Karpas-422 (cell line): ENCODE measurements at regions not wholly inside any gene's neighbourhood (a gene's known extent, or its start where the extent isn't known, plus 50 kb on each side); places are given as distances from the start of the nearest gene placed in this dataset.

ENCODE experiments used
- DNase-seq: peaks from one replicate; pipeline ENCODE4 v3.0.0-alpha.2; 2015
- H2AFZ ChIP-seq: fragments of 200-600 bp; sonication (generic); 2 replicates; pipeline ENCODE4 v1.6.1; 2014; ENCODE audit warnings: antibody characterized with exemption, low read length, mixed read lengths
- H3K27ac ChIP-seq: fragments of 200-600 bp; sonication (generic); 2 replicates; pipeline ENCODE4 v1.5.1; 2014; ENCODE audit warnings: mild to moderate bottlenecking, low read length, moderate library complexity
- H3K27me3 ChIP-seq: fragments of 200-600 bp; sonication (generic); 2 replicates; pipeline ENCODE4 v1.6.1; 2014; ENCODE audit warnings: low read length, mixed read lengths
- H3K36me3 ChIP-seq: fragments of 200-600 bp; sonication (generic); 2 replicates; pipeline ENCODE4 v1.6.1; 2014; ENCODE audit warnings: low read length, mixed read lengths; ENCODE audit not compliant: insufficient read depth
- H3K4me1 ChIP-seq: fragments of 200-600 bp; sonication (generic); 2 replicates; pipeline ENCODE4 v1.6.1; 2014; ENCODE audit warnings: mild to moderate bottlenecking, low read length, mixed read lengths
- H3K4me2 ChIP-seq: fragments of 200-600 bp; sonication (generic); 2 replicates; pipeline ENCODE4 v1.6.1; 2014; ENCODE audit warnings: low read length, low read depth, mild to moderate bottlenecking; ENCODE audit not compliant: poor library complexity, severe bottlenecking
- H3K4me3 ChIP-seq: fragments of 200-600 bp; sonication (generic); 2 replicates; pipeline ENCODE4 v1.5.1; 2014; ENCODE audit warnings: mild to moderate bottlenecking, antibody characterized with exemption, low read length, mixed read lengths
- H3K79me2 ChIP-seq: fragments of 200-600 bp; sonication (generic); 2 replicates; pipeline ENCODE4 v1.6.1; 2014; ENCODE audit warnings: mild to moderate bottlenecking, low read length, mixed read lengths
- H3K9ac ChIP-seq: fragments of 200-600 bp; sonication (generic); 2 replicates; pipeline ENCODE4 v1.6.0; 2014; ENCODE audit warnings: low read length
- H3K9me2 ChIP-seq: fragments of 200-600 bp; sonication (generic), shearing (Covaris generic); replicated peaks from 2 replicates; pipeline ENCODE4 v1.6.0; 2014; ENCODE audit warnings: mild to moderate bottlenecking, low read length, moderate library complexity; ENCODE audit not compliant: insufficient read depth
- H3K9me3 ChIP-seq: fragments of 300-700, 200-600 bp; sonication (generic); 2 replicates; pipeline ENCODE4 v1.6.1; 2014; ENCODE audit warnings: low read length, mixed read lengths
- H4K20me1 ChIP-seq: fragments of 200-600 bp; sonication (generic); 2 replicates; pipeline ENCODE4 v1.6.1; 2014; ENCODE audit warnings: mild to moderate bottlenecking, antibody characterized with exemption, low read length, low read depth; ENCODE audit not compliant: insufficient read depth

- Histone ChIP-seq H3K79me2 (no peaks in the 10 kb centered on the region), H3K27ac (no peak overlapping the region), H3K36me3 (no peaks in the 10 kb centered on the region), H3K4me2 (no peak overlapping the region), H3K4me1 (no peaks in the 10 kb centered on the region), H3K27me3 (no peaks in the 10 kb centered on the region), H4K20me1 (no peaks in the 10 kb centered on the region), H3K9me3 (peaks cover 16% of the 10 kb centered on the region), H2AFZ (no peak overlapping the region), H3K9ac (no peak overlapping the region), H3K9me2 (no peaks in the 10 kb centered on the region), H3K4me3 (no peak overlapping the region)
- no peak for DNase-seq
Observed at GRCh38 chr6:23370051-23370450, 756.0 kb upstream of the NRSN1 start.

- Histone ChIP-seq H3K4me3 (no peak overlapping the region), H3K27me3 (no peaks in the 10 kb centered on the region), H3K36me3 (no peaks in the 10 kb centered on the region), H4K20me1 (no peaks in the 10 kb centered on the region), H3K9ac (no peak overlapping the region), H3K4me1 (no peaks in the 10 kb centered on the region), H3K79me2 (no peaks in the 10 kb centered on the region), H3K9me3 (peaks cover 10% of the 10 kb centered on the region), H3K4me2 (no peak overlapping the region), H3K27ac (no peak overlapping the region), H3K9me2 (no peaks in the 10 kb centered on the region), H2AFZ (no peak overlapping the region)
- no peak for DNase-seq
Observed at GRCh38 chr6:23371132-23371915, 754.7 kb upstream of the NRSN1 start.

- Histone ChIP-seq H3K36me3 (no peaks in the 10 kb centered on the region), H4K20me1 (no peaks in the 10 kb centered on the region), H3K9me3 (peaks cover 6% of the 10 kb centered on the region; the same call in 1 of the 2 replicates), H2AFZ (no peak overlapping the region), H3K79me2 (no peaks in the 10 kb centered on the region), H3K9ac (no peak overlapping the region), H3K9me2 (no peaks in the 10 kb centered on the region), H3K27me3 (no peaks in the 10 kb centered on the region), H3K4me1 (no peaks in the 10 kb centered on the region), H3K4me3 (no peak overlapping the region), H3K27ac (no peak overlapping the region), H3K4me2 (no peak overlapping the region)
- DNase-seq = no peak
Observed at GRCh38 chr6:23377830-23378229, 748.2 kb upstream of the NRSN1 start.

- Histone ChIP-seq H3K27ac (no peak overlapping the region), H3K9me3 (no peaks in the 10 kb centered on the region), H3K4me1 (no peaks in the 10 kb centered on the region), H2AFZ (no peak overlapping the region), H3K4me3 (no peak overlapping the region), H4K20me1 (no peaks in the 10 kb centered on the region), H3K4me2 (no peak overlapping the region), H3K27me3 (no peaks in the 10 kb centered on the region), H3K79me2 (no peaks in the 10 kb centered on the region), H3K9ac (no peak overlapping the region), H3K36me3 (no peaks in the 10 kb centered on the region), H3K9me2 (no peaks in the 10 kb centered on the region)
- DNase-seq = no peak
Observed at GRCh38 chr6:23380465-23380864, 745.5 kb upstream of the NRSN1 start.

- no peaks in the 10 kb centered on the region; the same call in 1 of the 2 replicates for H3K9me3 ChIP-seq
- no peaks in the 10 kb centered on the region for H3K9me2 ChIP-seq
- no peak overlapping the region for H2AFZ ChIP-seq
Observed at GRCh38 chr6:23388086-23388783, 737.8 kb upstream of the NRSN1 start.

GRCh38 chr6:23389386-23389785 is 736.6 kb upstream of the NRSN1 start:
- H2AFZ ChIP-seq = no peak overlapping the region
- H3K4me2 ChIP-seq = no peak overlapping the region
- H3K4me1 ChIP-seq = no peaks in the 10 kb centered on the region
- no peak for DNase-seq
- no peak overlapping the region for H3K9ac ChIP-seq
- H3K9me3 ChIP-seq = no peaks in the 10 kb centered on the region; the same call in 1 of the 2 replicates
- no peaks in the 10 kb centered on the region for H3K9me2 ChIP-seq
- H3K4me3 ChIP-seq = no peak overlapping the region
- no peak overlapping the region for H3K27ac ChIP-seq
- H4K20me1 ChIP-seq = no peaks in the 10 kb centered on the region
- no peaks in the 10 kb centered on the region for H3K27me3 ChIP-seq
- H3K36me3 ChIP-seq = no peaks in the 10 kb centered on the region
- no peaks in the 10 kb centered on the region for H3K79me2 ChIP-seq

More at GRCh38 chr6:23388086-23388783, 737.8 kb upstream of the NRSN1 start:
- Histone ChIP-seq H3K4me2 (no peak overlapping the region), H3K9ac (no peak overlapping the region), H3K4me3 (no peak overlapping the region), H4K20me1 (no peaks in the 10 kb centered on the region), H3K4me1 (no peaks in the 10 kb centered on the region), H3K36me3 (no peaks in the 10 kb centered on the region), H3K27ac (no peak overlapping the region), H3K27me3 (no peaks in the 10 kb centered on the region), H3K79me2 (no peaks in the 10 kb centered on the region)
- DNase-seq = no peak

GRCh38 chr6:23390221-23390620 is 735.8 kb upstream of the NRSN1 start:
- Histone ChIP-seq H3K36me3 (no peaks in the 10 kb centered on the region), H3K9me2 (no peaks in the 10 kb centered on the region), H4K20me1 (no peaks in the 10 kb centered on the region), H3K4me3 (no peak overlapping the region), H3K4me2 (no peak overlapping the region), H3K9ac (no peak overlapping the region), H3K79me2 (no peaks in the 10 kb centered on the region), H3K27me3 (no peaks in the 10 kb centered on the region), H3K4me1 (no peaks in the 10 kb centered on the region), H3K9me3 (no peaks in the 10 kb centered on the region; the same call in 1 of the 2 replicates), H3K27ac (no peak overlapping the region), H2AFZ (no peak overlapping the region)
- DNase-seq = no peak

- Histone ChIP-seq H3K27me3 (no peaks in the 10 kb centered on the region), H3K27ac (no peak overlapping the region), H2AFZ (no peak overlapping the region), H3K79me2 (no peaks in the 10 kb centered on the region), H3K9me3 (no peaks in the 10 kb centered on the region; the same call in 1 of the 2 replicates), H3K9ac (no peak overlapping the region), H3K4me2 (no peak overlapping the region), H3K4me1 (no peaks in the 10 kb centered on the region), H3K36me3 (no peaks in the 10 kb centered on the region), H3K4me3 (no peak overlapping the region), H4K20me1 (no peaks in the 10 kb centered on the region), H3K9me2 (no peaks in the 10 kb centered on the region)
- DNase-seq = no peak
Observed at GRCh38 chr6:23394681-23395080, 731.3 kb upstream of the NRSN1 start.
